ENCODE measurements at regions not wholly inside any gene's neighbourhood (a gene's known extent, or its start where the extent isn't known, plus 50 kb on each side); places are given as distances from the start of the nearest gene placed in this dataset.
"Not testable (repeated sequence)": the region's sequence is repeated elsewhere in the genome, so short reads cannot be mapped to it uniquely, and the experiment has no call there.

- intact Hi-C loops (cut with DNase I, micrococcal nuclease), result no loop called here
- H3K27ac Mint-ChIP-seq, result no peak overlapping the region
- no peaks in the 10 kb centered on the region for H3K27me3 Mint-ChIP-seq
- ATAC-seq (no peak), DNase-seq (no peak)
- H3K36me3 Mint-ChIP-seq (ENCODE audit: low read depth), result no peaks in the 10 kb centered on the region
- H3K4me3 Mint-ChIP-seq, result no peak overlapping the region
- CTCF ChIA-PET, result no interaction called here
- POLR2A ChIA-PET, result no interaction called here
- no peaks in the 10 kb centered on the region for H3K4me1 Mint-ChIP-seq
- H3K9me3 Mint-ChIP-seq (ENCODE audit: low read depth), result peaks cover 3% of the 10 kb centered on the region
These were observed 608.1 kb upstream of the AADAT start for GRCh38 chr4:170697845-170698244.

DNA sequence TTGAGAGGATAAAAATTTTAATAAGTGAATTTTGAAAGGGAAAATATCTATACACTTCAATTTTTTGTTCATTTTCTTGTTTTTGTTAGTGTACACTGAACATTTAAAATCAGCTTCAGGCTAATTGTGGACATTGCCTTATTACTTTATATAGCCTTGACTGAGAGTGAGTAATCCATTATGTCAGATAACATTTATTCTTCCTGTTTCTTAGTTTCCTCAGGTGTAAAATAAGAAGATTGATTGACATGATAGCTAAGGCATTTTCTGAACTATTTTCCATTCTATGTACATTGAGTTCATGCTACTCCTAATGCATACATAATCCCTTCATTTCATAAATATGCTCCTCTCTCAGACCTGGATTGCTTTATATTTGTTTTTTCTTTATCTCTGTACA lies 607.3 kb upstream of the AADAT start:
- intact Hi-C loops (cut with DNase I, micrococcal nuclease), result no loop called here
- ChIA-PET POLR2A (no interaction called here), CTCF (interaction anchor here (0.6 kb wide), 1 partner anchor 130 kb away, joined by 3 read pairs; no protein-coding TSS in a partner anchor)
- Mint-ChIP-seq H3K9me3 (ENCODE audit: low read depth) (peaks cover 3% of the 10 kb centered on the region), H3K4me3 (no peak overlapping the region), H3K4me1 (no peaks in the 10 kb centered on the region), H3K27me3 (no peaks in the 10 kb centered on the region), H3K36me3 (ENCODE audit: low read depth) (no peaks in the 10 kb centered on the region), H3K27ac (no peak overlapping the region)
- ATAC-seq (no peak), DNase-seq (no peak)

GRCh38 chr4:170691168-170691567 lies 601.4 kb upstream of the AADAT start:
- H3K36me3 Mint-ChIP-seq (ENCODE audit: low read depth), result no peaks in the 10 kb centered on the region
- H3K27me3 Mint-ChIP-seq, result no peaks in the 10 kb centered on the region
- H3K4me1 Mint-ChIP-seq, result no peaks in the 10 kb centered on the region
- peaks cover 2% of the 10 kb centered on the region for H3K9me3 Mint-ChIP-seq (ENCODE audit: low read depth)
- ATAC-seq (no peak), DNase-seq (no peak)
- intact Hi-C loops (cut with DNase I, micrococcal nuclease), result no loop called here
- no peak overlapping the region for H3K4me3 Mint-ChIP-seq
- POLR2A ChIA-PET, result no interaction called here
- H3K27ac Mint-ChIP-seq, result no peak overlapping the region
- CTCF ChIA-PET, result no interaction called here

GRCh38 chr4:170687751-170688150 lies 598.0 kb upstream of the AADAT start:
- intact Hi-C loops (cut with DNase I, micrococcal nuclease), result no loop called here

DNA sequence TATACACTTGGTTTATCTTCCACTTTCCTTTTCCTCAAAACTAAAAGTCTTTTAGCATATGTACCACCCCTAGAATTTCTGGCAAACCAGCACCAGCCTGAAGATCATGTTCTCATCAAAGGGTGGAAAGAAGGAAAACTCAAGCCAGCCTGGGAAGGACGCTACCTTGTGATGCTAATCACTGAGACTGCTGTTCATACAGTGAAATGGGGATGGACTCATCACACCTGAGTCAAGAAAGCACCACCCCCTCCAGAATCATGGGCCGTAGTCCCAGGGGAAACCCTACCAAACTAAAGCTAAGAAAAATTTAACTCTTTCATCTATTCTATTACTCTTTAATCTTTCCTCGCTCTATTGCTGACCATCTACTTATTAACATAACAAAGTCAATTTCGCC lies 595.9 kb upstream of the AADAT start:
- H3K4me1 Mint-ChIP-seq; H3K27me3 Mint-ChIP-seq; CTCF ChIA-PET; intact Hi-C loops (cut with DNase I, micrococcal nuclease); ATAC-seq; H3K36me3 Mint-ChIP-seq (ENCODE audit: low read depth); H3K4me3 Mint-ChIP-seq; H3K9me3 Mint-ChIP-seq (ENCODE audit: low read depth); DNase-seq; POLR2A ChIA-PET; H3K27ac Mint-ChIP-seq: not testable (repeated sequence)

More at GRCh38 chr4:170687751-170688150, 598.0 kb upstream of the AADAT start:
- no peak overlapping the region for H3K27ac Mint-ChIP-seq
- no peaks in the 10 kb centered on the region for H3K36me3 Mint-ChIP-seq (ENCODE audit: low read depth)
- ATAC-seq (no peak), DNase-seq (no peak)
- no peak overlapping the region for H3K4me3 Mint-ChIP-seq
- CTCF ChIA-PET, result no interaction called here
- no peaks in the 10 kb centered on the region for H3K9me3 Mint-ChIP-seq (ENCODE audit: low read depth)
- H3K4me1 Mint-ChIP-seq, result no peaks in the 10 kb centered on the region
- POLR2A ChIA-PET, result no interaction called here
- H3K27me3 Mint-ChIP-seq, result no peaks in the 10 kb centered on the region

DNA sequence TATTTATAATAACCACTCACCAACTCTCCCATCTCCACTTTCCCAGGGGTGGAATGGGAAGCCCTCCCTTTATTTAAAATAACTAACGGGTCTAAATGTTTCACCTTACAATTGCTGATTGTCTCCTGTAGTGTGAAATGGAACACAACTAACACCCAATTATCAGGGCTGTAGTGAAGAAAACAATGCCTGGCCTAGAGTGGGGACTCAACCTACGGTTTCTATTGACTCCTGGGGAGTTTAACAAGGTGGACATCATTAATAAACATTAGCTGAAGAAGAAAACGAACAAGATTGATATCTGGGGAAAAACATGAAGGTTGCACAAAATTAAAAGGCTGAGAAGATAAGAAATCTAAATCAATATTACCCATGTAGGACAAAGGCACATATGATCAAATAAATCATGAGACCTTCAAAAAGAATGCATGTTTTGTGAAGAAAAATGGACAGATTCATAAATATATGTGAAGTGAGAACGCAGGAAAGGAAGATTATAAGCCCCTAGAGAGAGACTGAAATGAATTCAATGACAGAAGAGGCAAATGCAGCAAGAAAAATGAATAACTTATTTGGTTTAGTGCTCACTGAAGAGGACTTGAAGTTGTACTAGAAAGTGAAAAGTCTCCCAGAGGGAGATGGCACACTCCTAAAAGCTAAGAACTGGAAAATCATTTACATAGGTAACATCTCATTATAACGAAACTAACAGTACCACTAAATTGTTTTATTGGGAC lies 593.0 kb upstream of the AADAT start:
- ChIA-PET CTCF (no interaction called here), POLR2A (no interaction called here)
- Mint-ChIP-seq H3K27ac (no peak overlapping the region), H3K4me1 (no peaks in the 10 kb centered on the region), H3K9me3 (ENCODE audit: low read depth) (peaks cover 4% of the 10 kb centered on the region), H3K27me3 (no peaks in the 10 kb centered on the region), H3K36me3 (ENCODE audit: low read depth) (no peaks in the 10 kb centered on the region), H3K4me3 (no peak overlapping the region)
- ATAC-seq (no peak), DNase-seq (no peak)
- intact Hi-C loops (cut with DNase I, micrococcal nuclease), result no loop called here

GRCh38 chr4:170682087-170682486 lies 592.3 kb upstream of the AADAT start:
- POLR2A ChIA-PET; ATAC-seq; H3K36me3 Mint-ChIP-seq (ENCODE audit: low read depth); H3K4me3 Mint-ChIP-seq; intact Hi-C loops (cut with DNase I, micrococcal nuclease); H3K27ac Mint-ChIP-seq; H3K4me1 Mint-ChIP-seq; DNase-seq; H3K27me3 Mint-ChIP-seq; H3K9me3 Mint-ChIP-seq (ENCODE audit: low read depth); CTCF ChIA-PET: not testable (repeated sequence)

DNA sequence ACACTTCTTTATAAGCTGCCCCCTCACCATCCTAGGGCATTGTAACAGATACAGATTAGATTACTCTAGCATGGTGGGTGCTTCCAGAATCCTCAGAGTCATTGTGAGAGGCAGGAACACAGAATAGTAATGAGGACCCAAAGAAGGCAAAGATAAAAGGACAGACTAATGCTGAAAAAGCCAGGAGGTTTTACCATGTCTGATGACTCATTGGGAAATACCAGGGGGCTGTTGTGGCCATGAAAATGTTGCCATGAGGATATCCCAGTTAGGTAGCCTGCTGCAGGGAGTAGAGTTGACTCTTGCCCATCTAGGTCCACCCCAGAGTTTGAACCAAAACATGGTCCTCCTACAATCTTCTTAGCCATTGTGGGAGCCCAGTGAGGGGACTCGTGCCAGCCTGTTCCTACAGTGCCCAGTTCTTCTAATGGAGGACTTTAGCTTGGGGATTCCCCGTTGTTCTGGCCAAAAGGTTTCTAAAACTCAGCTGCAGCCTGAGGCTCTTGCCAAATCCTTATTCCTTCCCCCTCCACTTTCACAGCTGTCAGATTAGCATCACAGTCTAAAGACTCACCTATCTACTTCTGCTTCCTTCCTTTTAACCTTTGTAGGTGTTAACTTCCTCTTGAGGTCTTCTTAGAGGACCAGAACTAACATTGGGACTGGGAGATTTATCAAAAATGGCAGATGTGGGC lies 586.0 kb upstream of the AADAT start:
- DNase-seq (no peak), ATAC-seq (no peak)
- Mint-ChIP-seq H3K36me3 (ENCODE audit: low read depth) (no peaks in the 10 kb centered on the region), H3K4me3 (no peak overlapping the region), H3K27me3 (no peaks in the 10 kb centered on the region), H3K27ac (no peak overlapping the region), H3K4me1 (no peaks in the 10 kb centered on the region), H3K9me3 (ENCODE audit: low read depth) (peaks cover 11% of the 10 kb centered on the region)
- POLR2A ChIA-PET, result no interaction called here
- intact Hi-C loops (cut with DNase I, micrococcal nuclease), result no loop called here
- CTCF ChIA-PET, result no interaction called here

- no peak overlapping the region for H3K4me3 Mint-ChIP-seq
- H3K9me3 Mint-ChIP-seq (ENCODE audit: low read depth), result peaks cover 11% of the 10 kb centered on the region
- no peaks in the 10 kb centered on the region for H3K36me3 Mint-ChIP-seq (ENCODE audit: low read depth)
- ATAC-seq (no peak), DNase-seq (no peak)
- no peaks in the 10 kb centered on the region for H3K4me1 Mint-ChIP-seq
- H3K27me3 Mint-ChIP-seq, result no peaks in the 10 kb centered on the region
- ChIA-PET CTCF (no interaction called here), POLR2A (no interaction called here)
- H3K27ac Mint-ChIP-seq, result no peak overlapping the region
- intact Hi-C loops (cut with DNase I, micrococcal nuclease), result no loop called here
These were observed 584.4 kb upstream of the AADAT start for GRCh38 chr4:170674176-170674575.

DNA sequence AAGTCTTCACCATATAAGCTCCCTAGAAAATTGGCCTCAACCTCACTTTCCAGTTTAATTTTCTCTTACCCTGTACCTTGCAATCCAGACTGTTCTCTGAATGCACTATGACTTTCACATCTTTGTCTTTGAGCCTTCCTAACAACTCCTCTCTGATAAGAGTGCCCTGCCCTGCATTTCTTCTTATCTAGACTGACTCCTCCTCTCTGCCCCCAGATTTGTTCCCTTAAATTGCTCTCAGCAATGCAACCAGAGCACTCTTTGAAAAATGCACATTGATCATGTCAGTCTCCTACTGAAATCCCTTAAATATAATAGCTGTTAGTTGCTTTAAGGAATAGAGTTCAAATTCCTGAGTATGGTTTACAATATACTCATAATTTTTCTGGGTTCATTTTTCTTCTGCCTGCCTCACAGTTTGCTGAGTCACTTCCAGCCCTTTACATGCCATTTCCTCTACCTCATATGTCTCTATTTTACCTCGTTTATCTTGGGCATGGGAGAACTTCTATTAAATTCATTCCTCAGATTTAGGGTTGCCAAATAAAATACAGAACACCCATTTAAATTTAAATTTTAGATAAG lies 582.7 kb upstream of the AADAT start:
- intact Hi-C loops (cut with DNase I, micrococcal nuclease), result no loop called here
- no peak overlapping the region for H3K4me3 Mint-ChIP-seq
- no peaks in the 10 kb centered on the region for H3K27me3 Mint-ChIP-seq
- peaks cover 7% of the 10 kb centered on the region for H3K9me3 Mint-ChIP-seq (ENCODE audit: low read depth)
- no peaks in the 10 kb centered on the region for H3K4me1 Mint-ChIP-seq
- no peak overlapping the region for H3K27ac Mint-ChIP-seq
- no peaks in the 10 kb centered on the region for H3K36me3 Mint-ChIP-seq (ENCODE audit: low read depth)
- no peak for ATAC-seq
- ChIA-PET CTCF (no interaction called here), POLR2A (no interaction called here)
- DNase-seq, result no peak

DNA sequence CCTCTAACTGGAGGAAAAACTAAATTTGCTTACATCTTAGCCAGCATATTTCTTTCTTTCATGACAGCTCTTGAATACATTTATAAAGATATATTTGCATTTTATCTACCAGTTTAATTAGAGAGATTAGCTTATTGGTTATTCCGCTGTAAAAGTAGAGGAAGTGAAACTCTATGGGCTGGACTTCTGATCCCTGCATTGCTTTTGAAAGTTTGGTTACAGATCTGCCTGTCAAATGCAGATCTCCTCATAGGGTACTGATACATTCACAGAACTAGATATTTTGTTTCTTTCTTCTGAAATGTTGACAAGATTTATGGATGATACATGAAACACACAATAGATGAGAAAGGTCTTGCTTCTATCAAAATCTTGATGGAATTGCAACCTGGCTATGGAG lies 581.4 kb upstream of the AADAT start:
- no peak overlapping the region for H3K27ac Mint-ChIP-seq
- POLR2A ChIA-PET, result no interaction called here
- H3K4me3 Mint-ChIP-seq, result no peak overlapping the region
- no peak for DNase-seq
- peaks cover 1% of the 10 kb centered on the region for H3K9me3 Mint-ChIP-seq (ENCODE audit: low read depth)
- no peaks in the 10 kb centered on the region for H3K4me1 Mint-ChIP-seq
- CTCF ChIA-PET, result no interaction called here
- no peak for ATAC-seq
- intact Hi-C loops (cut with DNase I, micrococcal nuclease), result no loop called here
- no peaks in the 10 kb centered on the region for H3K27me3 Mint-ChIP-seq
- no peaks in the 10 kb centered on the region for H3K36me3 Mint-ChIP-seq (ENCODE audit: low read depth)

- ChIA-PET POLR2A (no interaction called here), CTCF (no interaction called here)
- no peak overlapping the region for H3K4me3 Mint-ChIP-seq
- H3K27ac Mint-ChIP-seq, result no peak overlapping the region
- no peaks in the 10 kb centered on the region for H3K9me3 Mint-ChIP-seq (ENCODE audit: low read depth)
- H3K27me3 Mint-ChIP-seq, result no peaks in the 10 kb centered on the region
- ATAC-seq (no peak), DNase-seq (no peak)
- H3K4me1 Mint-ChIP-seq, result no peaks in the 10 kb centered on the region
- H3K36me3 Mint-ChIP-seq (ENCODE audit: low read depth), result no peaks in the 10 kb centered on the region
- intact Hi-C loops (cut with DNase I, micrococcal nuclease), result no loop called here
These were observed 578.1 kb upstream of the AADAT start for GRCh38 chr4:170667814-170668213.
